Ramos (cell line): ENCODE measurements at regions not wholly inside any gene's neighbourhood (a gene's known extent, or its start where the extent isn't known, plus 50 kb on each side); places are given as distances from the start of the nearest gene placed in this dataset.

Experiments used
- in situ Hi-C: fragments of 300-500 bp; cut with MboI; formaldehyde crosslinking; loops from one replicate; pipeline ENCODE4 v1.14.3; 2022; ENCODE audit warnings: low sequenced_read_pairs; ENCODE audit not compliant: unreplicated experiment

- in situ Hi-C loops = no loop called here
Observed at GRCh38 chr9:13902286-13903066, 411.5 kb downstream of the NFIB start.

DNA sequence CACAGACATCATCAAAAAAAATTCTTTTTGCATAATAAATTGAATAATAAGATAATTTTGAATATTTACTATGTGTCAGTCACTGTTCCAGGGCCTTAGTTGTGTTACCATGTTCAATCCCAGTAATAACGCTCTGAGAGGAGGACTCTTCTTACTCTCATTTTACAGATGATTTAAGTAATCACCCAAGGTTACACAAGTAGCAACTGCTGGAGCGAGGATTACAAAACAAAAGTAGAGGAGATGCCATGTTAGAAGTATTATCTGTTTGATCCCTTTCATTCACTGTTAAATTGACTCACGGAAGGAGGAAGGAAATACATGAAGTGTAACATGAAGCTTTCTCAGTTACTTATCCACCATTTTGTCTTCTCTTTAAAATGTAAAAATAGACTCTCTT, 412.8 kb downstream of the NFIB start:
- in situ Hi-C loops = no loop called here

GRCh38 chr9:13900449-13900848, 413.5 kb downstream of the NFIB start:
- in situ Hi-C loops = no loop called here

DNA sequence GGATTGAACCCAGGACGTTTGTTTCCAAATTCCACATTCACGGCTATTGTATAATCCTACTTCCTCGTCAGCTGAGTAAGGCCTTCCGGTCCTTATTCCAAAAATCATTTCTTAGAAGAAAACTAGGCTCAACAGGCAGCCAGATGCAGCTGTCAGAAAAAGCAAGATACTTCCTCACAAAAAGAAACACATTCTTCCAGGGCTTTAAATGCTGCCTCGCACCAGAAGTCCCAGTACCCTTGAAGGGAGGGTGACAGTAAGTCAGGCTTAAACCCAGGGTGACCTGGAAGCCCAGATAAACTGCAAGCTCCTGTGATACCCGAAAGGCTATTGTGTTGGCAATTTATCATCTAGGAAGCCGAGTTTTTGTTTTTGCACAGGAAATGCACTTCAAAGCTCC, 414.0 kb downstream of the NFIB start:
- in situ Hi-C loops = no loop called here

GRCh38 chr9:13898957-13899356, 415.0 kb downstream of the NFIB start:
- in situ Hi-C loops = no loop called here

DNA sequence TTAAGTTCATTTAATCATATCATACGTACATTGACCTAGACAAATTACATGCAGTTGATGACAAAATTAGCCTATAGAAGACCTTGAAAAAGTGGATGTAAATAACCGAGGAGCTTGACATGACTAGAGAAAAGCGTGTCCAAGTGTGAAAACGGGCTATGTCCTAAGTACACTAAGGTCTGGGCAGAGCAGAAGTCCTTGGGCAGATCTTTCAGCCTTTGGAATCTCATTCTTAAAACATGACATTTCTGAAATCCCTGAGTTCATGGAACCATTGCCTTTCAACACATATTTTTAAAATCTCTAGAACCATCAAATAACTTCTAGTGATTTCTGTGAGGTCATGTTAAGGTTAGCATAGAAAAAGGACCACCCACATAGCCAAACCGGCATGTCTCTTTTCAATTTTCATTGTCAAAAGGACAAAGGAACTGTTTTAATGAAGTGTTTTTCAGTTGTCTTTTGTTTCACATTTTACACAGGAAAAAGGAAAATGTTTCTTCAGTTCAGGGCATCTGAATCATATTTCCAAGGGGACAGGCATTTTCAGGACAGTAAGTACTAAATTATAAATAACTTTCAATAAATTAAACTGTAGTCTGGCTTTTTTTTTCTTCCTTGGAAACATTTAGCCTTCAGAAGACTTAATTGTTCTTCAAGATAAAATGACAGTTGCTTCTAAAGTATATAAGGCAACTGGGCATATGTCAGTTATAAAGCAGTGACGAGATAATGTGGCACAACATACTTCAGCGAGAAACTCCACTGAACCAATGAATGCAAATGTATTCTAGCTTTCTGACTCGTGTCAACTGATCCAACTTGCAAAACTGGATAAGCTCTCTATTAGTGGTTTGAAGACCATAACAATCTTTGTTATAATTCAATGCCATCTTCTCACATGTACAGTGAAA, 416.8 kb downstream of the NFIB start:
- in situ Hi-C loops = no loop called here

- in situ Hi-C loops = no loop called here
Observed at GRCh38 chr9:13896047-13896446, 417.9 kb downstream of the NFIB start.

GRCh38 chr9:13885258-13885657, 428.7 kb downstream of the NFIB start:
- in situ Hi-C loops = no loop called here

DNA sequence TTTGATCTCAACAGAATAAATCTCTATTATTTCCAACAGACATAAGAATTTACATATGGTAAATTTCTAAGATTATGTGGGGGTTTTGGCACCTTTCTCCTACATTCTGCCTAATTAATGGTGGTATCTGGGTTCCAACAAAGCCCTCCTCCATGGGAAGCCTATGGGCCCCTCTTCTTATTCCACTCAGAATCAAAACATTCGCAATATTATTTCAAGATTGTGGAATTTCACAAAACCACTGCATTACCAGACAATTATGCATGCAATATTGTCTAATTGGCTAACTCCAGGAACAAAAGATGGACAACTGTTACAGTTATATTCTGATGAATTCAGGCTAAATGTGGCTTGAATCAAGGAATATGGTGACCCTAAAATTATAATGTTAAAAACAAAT, 434.0 kb downstream of the NFIB start:
- in situ Hi-C loops = no loop called here

- in situ Hi-C loops = no loop called here
Observed at GRCh38 chr9:13879011-13879410, 434.9 kb downstream of the NFIB start.

GRCh38 chr9:13878241-13878711, 435.7 kb downstream of the NFIB start:
- in situ Hi-C loops = no loop called here

GRCh38 chr9:13876741-13877140, 437.2 kb downstream of the NFIB start:
- in situ Hi-C loops = no loop called here

- in situ Hi-C loops = no loop called here
Observed at GRCh38 chr9:13873203-13873602, 440.7 kb downstream of the NFIB start.

GRCh38 chr9:13868336-13868735, 445.6 kb downstream of the NFIB start:
- in situ Hi-C loops = no loop called here

DNA sequence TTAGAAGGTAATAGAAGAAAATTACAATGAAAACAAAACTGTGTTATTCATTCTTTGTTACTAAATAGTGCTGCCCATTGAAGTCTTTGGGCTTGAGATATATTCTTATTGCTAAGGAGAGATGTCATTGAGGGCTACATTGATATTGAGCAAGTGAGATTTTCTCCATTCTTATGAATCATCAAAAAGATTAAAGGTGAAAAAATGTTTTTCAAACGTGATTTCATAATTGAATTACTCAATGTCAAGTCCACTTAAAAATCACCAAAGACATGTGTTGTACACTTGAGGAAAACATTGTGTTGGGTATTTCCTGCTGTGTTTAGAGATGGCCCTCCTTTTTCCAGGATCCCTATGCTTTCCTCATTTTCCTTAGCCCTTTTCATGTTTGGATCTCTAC, 448.1 kb downstream of the NFIB start:
- in situ Hi-C loops = no loop called here

GRCh38 chr9:13863112-13863511, 450.8 kb downstream of the NFIB start:
- in situ Hi-C loops = no loop called here

DNA sequence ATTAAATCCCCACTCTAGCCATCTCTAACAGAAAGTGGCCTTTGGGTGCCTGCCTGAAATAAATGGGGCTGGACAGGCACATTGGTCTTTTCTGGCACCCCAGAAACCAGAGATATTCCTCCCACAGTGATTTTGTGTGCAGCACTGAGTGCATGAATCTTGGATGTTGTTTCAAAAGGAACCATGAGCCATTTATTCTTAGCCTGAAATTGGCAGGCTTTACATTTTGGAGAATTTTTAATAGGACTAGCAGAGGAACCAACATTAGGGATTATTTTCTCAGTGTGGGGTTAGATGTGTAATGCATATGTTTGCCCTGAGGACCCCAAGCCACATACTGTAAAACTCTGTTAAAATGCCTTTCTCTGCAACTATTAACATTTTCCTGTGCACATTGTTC, 451.3 kb downstream of the NFIB start:
- in situ Hi-C loops = no loop called here

DNA sequence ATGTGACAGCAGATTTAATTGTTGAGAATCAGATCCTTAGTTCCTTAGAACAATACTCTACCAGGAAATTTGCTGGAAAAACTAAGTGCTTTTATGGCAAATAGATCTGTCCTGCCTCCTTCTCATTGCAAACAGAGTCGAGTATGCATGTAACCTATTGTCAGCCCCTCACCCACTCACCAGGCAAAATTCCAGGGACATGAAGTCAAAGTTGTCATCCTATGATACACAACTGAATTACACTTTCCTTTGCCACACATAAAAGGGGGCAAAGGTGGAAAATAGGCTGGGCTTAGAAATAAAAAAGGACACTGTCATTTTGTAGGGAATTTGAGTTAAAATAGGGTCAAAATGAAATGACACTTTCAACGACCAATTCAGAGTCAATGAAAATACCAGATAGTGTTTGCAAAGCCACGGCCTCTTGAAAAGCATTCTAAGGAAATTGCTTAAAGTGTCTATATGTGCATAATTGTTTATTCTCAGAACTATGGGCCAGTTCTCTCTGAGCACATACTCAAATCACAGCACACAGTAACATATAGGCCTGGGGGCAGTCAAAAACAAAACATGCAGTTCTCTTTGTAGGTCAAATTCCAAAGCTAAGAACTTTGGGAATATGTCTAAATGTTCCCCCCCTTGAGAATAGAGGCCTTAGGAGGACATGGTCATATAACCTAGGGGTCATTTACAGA, 452.8 kb downstream of the NFIB start:
- in situ Hi-C loops = no loop called here

- in situ Hi-C loops = no loop called here
Observed at GRCh38 chr9:13860019-13860418, 453.9 kb downstream of the NFIB start.

DNA sequence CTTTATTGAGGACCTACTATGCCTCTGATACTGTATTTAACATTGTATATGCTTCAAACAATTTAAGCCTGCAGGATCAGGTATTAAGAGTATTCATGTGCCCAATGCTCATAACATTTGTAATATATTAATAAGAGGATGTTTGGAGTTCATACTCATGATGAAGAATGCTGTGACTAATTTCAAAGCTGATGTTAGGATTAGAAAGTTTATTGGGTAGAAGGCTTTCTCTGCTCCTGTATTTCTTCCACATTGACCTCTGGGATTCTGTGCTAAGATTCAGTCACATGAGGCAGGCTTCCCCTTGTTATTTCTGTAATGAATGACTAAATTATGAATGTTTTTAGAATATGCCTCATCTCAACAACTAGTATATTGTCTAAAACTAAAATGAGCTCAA, 456.4 kb downstream of the NFIB start:
- in situ Hi-C loops = no loop called here

DNA sequence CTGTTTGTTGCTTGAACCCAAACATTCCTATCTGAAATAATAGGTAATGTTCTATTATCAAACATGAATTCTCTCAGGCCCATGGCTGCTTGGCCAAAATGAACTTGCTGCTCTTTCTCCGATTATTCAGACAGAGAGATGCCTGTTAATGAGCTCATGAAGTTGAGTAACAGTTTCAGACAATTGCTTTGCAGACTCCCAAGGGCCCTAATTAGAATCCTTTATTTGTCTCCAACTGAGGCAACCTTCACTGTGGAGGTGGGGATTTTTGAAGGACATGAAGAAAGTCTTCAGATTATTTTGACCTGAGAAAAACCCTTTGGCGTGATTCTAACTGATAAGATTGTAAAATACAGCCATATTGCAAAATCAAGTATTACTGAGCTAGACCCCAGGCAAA, 466.7 kb downstream of the NFIB start:
- in situ Hi-C loops = no loop called here
